M059J (cell line): ENCODE measurements at regions not wholly inside any gene's neighbourhood (a gene's known extent, or its start where the extent isn't known, plus 50 kb on each side); places are given as distances from the start of the nearest gene placed in this dataset.
A peak's percentile ranks its signal among the peaks of the same experiment; 100 is the strongest.

Source experiments
- DNase-seq: peaks from one replicate; pipeline ENCODE4 v3.0.0-alpha.2; 2012; ENCODE audit warnings: low read depth

DNA sequence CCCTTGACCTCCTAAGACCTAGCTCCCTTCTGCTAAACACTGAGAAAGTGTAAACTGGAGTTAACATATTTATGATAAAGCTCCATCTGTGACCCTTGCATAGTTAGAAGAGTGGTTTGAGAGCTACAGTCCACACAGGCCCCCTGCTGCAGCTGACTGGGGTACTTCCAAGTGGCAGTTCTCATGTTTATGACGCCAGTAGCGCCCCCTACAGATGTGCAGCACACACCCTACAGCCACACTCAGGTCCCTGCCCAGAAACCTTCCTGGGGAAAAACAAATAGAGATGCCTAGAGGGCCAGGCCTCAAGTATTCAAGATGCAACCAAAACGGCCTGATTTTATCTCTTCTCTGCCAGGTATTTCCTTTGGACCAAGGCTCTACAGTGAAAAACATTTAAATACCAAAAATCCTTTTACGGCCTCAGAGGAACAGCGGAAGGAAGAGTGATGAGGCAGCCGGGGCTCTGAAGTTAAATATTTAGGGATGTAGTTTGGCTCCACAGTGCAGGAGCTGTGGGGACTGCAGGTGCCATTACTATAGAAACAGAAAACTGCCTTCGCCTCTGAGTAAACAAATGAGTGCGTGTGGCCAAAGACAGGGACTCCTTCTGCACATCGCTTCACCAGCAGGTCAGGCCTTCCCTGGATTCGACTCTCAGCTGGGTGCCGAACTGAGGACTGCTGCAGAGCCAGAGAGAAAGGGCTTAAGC lies 553.1 kb downstream of the EFNB2 start:
- no peak for DNase-seq

DNA sequence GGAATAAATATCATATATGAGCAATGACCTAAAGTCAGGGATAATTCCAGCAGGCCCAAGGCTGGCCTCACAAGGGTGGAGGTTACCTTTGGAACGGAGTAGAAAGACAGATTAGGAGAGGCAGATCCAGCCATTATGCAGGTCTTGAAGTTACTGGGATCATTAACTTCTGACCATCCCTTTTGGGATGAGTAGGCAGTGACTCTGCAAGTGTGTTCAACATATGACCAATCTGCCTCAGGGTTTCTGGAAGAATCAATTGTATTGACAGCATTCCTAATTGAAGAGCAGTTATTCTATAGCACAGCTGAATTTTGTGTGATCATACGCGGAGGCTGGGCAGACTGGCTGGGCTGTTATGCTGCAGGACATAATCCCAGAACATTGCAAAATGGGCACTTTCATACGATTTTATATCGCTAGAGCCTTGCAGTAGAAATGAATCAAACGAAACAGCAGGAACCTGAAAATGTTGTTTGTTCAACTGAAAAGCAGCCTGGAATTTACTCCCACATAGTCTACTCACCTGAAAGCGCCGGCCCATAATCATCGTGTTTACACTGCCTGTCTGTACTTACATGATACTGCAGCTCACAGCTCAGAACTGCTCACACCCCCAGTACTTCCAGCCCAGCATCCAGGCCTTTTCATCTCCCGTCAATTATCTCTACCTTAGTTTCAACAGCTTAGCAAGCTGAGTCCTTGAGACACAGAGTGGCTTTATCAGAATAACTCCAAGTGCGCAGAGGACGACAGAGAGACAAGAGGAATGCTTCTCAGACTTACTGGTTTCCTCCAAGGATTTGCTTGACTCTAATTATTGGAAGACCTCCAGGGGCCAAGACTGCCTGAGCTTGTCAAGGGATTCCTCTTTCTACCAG lies 556.1 kb downstream of the EFNB2 start:
- no peak for DNase-seq

GRCh38 chr13:105974380-105974779 lies 561.1 kb downstream of the EFNB2 start:
- DNase-seq, result no peak

DNA sequence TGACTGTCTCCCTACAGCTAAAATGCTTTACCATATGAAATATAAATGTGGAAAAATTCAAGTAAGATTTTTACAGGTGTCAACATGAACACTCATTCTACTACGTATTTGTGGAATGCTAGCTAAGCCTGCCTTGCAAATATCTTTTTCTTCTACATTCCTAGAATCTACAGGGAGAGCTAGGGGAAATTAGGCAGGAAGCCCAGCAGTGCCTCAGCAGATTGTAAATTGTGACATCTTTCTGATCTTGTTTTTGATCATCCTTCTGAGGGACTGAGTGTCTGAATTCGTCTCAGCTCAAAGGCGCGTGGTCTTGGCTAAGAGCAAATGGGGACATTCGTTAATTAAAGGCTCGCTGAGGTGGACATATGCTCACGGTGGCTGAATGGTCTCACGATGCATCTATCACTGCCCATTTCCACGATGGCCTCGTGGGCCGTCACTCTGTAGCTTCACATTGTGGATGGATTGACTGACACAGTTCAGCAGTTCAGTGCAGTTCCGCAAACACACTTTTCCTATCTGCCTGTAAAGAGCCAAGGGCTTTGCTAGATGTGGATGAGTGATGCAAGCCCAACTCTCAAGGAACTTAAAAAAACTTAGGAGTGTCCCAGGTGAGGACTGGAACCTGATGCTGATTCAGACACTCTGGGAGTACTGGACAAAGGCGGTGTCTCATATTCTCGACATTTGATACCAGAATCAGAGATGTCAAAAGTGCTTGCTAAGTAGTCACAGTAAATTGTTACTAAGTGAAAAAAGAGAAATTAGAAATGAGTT lies 562.5 kb downstream of the EFNB2 start:
- DNase-seq, result peak; percentile 35

GRCh38 chr13:105972306-105972721 lies 563.1 kb downstream of the EFNB2 start:
- DNase-seq, result no peak

GRCh38 chr13:105971738-105972137 lies 563.7 kb downstream of the EFNB2 start:
- peak; percentile 50 for DNase-seq

- peak; percentile 66 for DNase-seq
Measured at GRCh38 chr13:105971312-105971711, 564.1 kb downstream of the EFNB2 start.

DNA sequence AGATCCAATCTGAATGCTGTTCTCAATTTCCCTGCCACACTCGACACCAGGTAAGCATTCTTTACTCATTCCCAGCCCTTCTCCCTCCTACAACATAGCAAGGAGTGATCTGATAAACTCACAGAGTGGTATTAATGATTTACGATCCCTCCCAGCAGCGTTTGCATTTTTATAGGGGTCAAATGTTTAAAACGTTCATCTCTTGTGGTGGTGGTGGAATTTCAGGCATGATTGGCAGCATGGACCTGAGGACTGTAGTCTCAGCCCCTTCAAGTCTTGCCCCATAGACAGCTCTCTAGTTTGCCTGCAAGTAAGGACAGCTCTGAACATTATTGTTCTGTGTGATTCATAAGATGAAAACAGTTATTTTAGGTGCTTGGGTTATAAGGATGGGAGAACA lies 565.7 kb downstream of the EFNB2 start:
- DNase-seq, result peak; percentile 95

DNA sequence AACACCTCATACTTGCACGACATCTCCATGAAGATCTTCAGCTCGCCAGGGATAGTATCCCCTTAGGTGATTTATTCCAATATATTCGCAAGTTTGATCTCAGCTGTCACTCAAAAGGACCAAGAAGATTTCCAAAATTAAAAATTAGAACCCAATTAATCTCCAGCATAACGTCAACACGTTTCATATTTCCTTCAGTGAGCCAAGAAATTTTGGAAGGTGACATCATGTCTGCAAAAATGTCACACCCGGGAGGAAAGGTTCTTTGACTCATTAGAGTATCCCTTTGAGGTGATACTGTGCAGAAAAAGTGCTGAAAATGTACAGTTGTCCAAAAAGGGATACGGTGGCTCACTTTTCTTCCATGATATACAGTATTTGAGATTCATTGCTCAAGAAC lies 569.6 kb downstream of the EFNB2 start:
- DNase-seq, result no peak

- no peak for DNase-seq
Measured at GRCh38 chr13:105962080-105962479, 573.4 kb downstream of the EFNB2 start.

DNA sequence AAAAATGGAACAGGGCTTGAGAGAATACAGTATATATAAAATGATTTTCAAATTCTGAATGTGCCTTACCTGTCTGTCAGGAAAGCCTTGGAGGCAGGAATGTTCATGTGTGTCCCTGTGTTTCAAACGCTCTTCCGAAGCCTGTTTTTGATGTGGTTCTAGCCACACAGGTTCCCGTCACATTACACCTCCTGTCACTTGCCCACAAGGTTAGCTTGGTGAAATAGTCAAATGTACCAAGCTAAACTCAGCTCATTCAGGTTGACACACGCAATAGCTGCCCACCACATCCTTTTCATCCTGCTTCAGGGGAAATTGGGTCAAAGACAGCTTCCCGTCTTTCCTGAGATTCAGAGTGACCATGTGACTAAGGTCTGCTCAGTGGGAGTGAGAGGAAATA lies 574.0 kb downstream of the EFNB2 start:
- no peak for DNase-seq

- peak; percentile 92 for DNase-seq
Measured at GRCh38 chr13:105960326-105960725, 575.1 kb downstream of the EFNB2 start.

DNA sequence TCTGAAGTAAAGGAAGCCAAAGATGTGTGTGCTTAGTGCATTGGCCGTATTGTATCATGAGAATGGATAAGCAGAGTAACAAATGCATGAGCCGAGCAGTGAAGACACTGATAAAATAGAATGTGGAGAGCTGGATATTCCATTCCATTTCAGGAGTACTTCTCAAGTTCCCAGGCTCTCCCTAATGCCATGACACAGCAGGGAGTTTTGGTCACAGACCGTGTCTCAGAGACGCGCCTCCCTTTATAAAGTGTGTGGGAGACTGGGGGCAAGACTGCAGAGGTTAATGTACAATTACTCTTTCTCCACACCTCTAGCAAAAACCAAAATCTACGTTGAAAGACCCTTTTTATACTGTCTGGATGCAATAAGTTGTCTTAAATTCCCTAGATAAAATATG lies 575.6 kb downstream of the EFNB2 start:
- peak; percentile 35 for DNase-seq

- DNase-seq, result peak; percentile 77
Measured at GRCh38 chr13:105957769-105958438, 577.6 kb downstream of the EFNB2 start.

DNA sequence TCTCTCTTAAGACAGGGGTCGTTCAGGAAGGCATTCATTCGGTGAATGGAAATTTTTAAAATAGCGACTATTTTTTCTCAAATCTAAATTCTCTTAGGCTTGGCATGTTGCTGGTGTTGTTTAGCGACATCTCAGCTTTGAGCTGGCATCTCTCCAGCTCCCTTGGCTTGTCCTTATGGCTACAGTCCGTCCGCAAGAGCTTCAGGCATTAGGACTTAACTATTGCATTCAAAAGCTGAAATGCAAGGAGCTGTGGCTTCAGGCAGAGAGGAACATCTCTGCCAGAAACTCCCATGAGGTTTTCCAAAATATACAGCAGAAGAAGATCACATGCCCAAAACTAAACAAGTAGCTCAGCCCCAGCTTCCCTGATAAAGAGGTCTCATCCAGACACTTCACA lies 578.5 kb downstream of the EFNB2 start:
- no peak for DNase-seq

DNA sequence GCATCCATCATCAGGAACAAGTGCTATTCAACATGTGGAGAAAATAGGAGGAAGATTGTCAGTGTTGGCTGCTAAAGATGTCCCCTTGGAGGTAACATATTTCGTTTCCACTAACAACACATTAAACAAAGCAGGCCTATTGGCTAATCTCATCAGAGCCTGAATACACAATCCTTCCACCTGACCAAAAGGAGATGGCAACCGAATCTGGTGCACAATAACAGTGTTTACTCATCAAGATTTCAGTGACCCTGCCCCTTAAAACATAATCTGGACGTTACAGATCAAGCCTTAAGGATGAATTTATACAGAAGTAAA lies 582.5 kb downstream of the EFNB2 start:
- DNase-seq, result no peak

- no peak for DNase-seq
Measured at GRCh38 chr13:105952233-105952972, 583.1 kb downstream of the EFNB2 start.

- DNase-seq, result no peak
Measured at GRCh38 chr13:105948143-105948542, 587.3 kb downstream of the EFNB2 start.

DNA sequence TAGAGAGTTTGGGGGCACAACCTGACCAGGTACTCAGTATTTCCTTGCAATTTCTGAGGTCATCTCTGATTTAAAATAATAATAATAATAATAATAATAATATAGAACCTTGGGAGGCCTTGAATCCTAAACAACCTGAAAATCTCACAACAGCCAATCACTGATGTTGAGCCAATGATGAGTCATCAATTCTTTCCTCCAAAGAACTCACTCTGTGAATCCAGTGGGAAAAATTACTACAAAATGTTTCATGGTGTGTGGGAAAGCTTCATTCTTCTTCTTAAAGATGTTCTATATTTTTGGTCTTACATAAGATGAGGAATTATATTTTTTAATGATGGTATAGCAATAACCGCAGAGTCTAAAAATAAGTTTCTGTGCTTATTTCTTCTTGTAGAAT lies 594.6 kb downstream of the EFNB2 start:
- DNase-seq, result no peak

- peak; percentile 33 for DNase-seq
Measured at GRCh38 chr13:105937451-105937850, 598.0 kb downstream of the EFNB2 start.

- DNase-seq, result no peak
Measured at GRCh38 chr13:105936816-105937215, 598.6 kb downstream of the EFNB2 start.
